ENCODE measurements at regions not wholly inside any gene's neighbourhood (a gene's known extent, or its start where the extent isn't known, plus 50 kb on each side); places are given as distances from the start of the nearest gene placed in this dataset.

- intact Hi-C loops (cut with DNase I; ENCODE audit: low total_unique reads): no loop called here
- DNase-seq: no peak
- no peak overlapping the region for H3K27ac ChIP-seq
- H3K9me3 ChIP-seq: peaks cover 0 to 17% (median 8%) of the 10 kb centered on the region in 4 donors
- WGBS, 5 donors: 44 to 52% (median 48%) methylated on average over 2 of the region's 2 CpGs
- H3K4me3 ChIP-seq: no peak overlapping the region
- H3K4me1 ChIP-seq: no peaks in the 10 kb centered on the region
- H3K36me3 ChIP-seq: no peaks in the 10 kb centered on the region
- TF ChIP-seq EP300 (IDR thresholded peaks at IDR 0.05): no peak
- no peak for TF ChIP-seq POLR2A (IDR thresholded peaks at IDR 0.05)
- no peak for TF ChIP-seq CTCF (IDR thresholded peaks at IDR 0.05)
- TF ChIP-seq POLR2AphosphoS5 (IDR thresholded peaks at IDR 0.05): no peak
- H3K27me3 ChIP-seq: no peaks in the 10 kb centered on the region
Observed at GRCh38 chr13:84400706-84401105, 518.4 kb upstream of the SLITRK1 start.

- no peaks in the 10 kb centered on the region for H3K27me3 ChIP-seq
- DNase-seq: no peak
- H3K9me3 ChIP-seq: peaks cover 0 to 20% (median 10%) of the 10 kb centered on the region in 4 donors
- TF ChIP-seq CTCF (IDR thresholded peaks at IDR 0.05) (no peak), EP300 (IDR thresholded peaks at IDR 0.05) (no peak), POLR2AphosphoS5 (IDR thresholded peaks at IDR 0.05) (no peak), POLR2A (IDR thresholded peaks at IDR 0.05) (no peak)
- intact Hi-C loops (cut with DNase I; ENCODE audit: low total_unique reads): no loop called here
- 67 to 80% (median 76%) methylated on average over 7 of the region's 7 CpGs for WGBS, 5 donors
- no peaks in the 10 kb centered on the region for H3K4me1 ChIP-seq
- H3K4me3 ChIP-seq: no peak overlapping the region
- no peak overlapping the region for H3K27ac ChIP-seq
- no peaks in the 10 kb centered on the region for H3K36me3 ChIP-seq
Observed at GRCh38 chr13:84399320-84400085, 517.2 kb upstream of the SLITRK1 start.

GRCh38 chr13:84393981-84394625 is 511.8 kb upstream of the SLITRK1 start:
- Histone ChIP-seq H3K27me3 (no peaks in the 10 kb centered on the region), H3K4me1 (no peaks in the 10 kb centered on the region), H3K4me3 (no peak overlapping the region), H3K27ac (no peak overlapping the region), H3K36me3 (no peaks in the 10 kb centered on the region), H3K9me3 (peaks cover 0 to 48% (median 18%) of the 10 kb centered on the region in 4 donors)
- intact Hi-C loops (cut with DNase I; ENCODE audit: low total_unique reads): no loop called here
- TF ChIP-seq POLR2A (IDR thresholded peaks at IDR 0.05) (no peak), EP300 (IDR thresholded peaks at IDR 0.05) (no peak), POLR2AphosphoS5 (IDR thresholded peaks at IDR 0.05) (no peak), CTCF (IDR thresholded peaks at IDR 0.05) (no peak)
- DNase-seq: no peak
- 67 to 77% (median 72%) methylated on average over 4 of the region's 4 CpGs for WGBS, 5 donors

GRCh38 chr13:84380866-84381265 is 498.6 kb upstream of the SLITRK1 start:
- 45 to 62% (median 58%) methylated on average over 3 of the region's 3 CpGs for WGBS, 5 donors
- no peak for TF ChIP-seq POLR2A (IDR thresholded peaks at IDR 0.05)
- no peak for TF ChIP-seq CTCF (IDR thresholded peaks at IDR 0.05)
- no peak for TF ChIP-seq POLR2AphosphoS5 (IDR thresholded peaks at IDR 0.05)
- TF ChIP-seq EP300 (IDR thresholded peaks at IDR 0.05): no peak
- Histone ChIP-seq H3K27me3 (no peaks in the 10 kb centered on the region), H3K36me3 (no peaks in the 10 kb centered on the region), H3K9me3 (peaks cover 0 to 19% (median 11%) of the 10 kb centered on the region in 4 donors), H3K27ac (no peak overlapping the region), H3K4me1 (no peaks in the 10 kb centered on the region), H3K4me3 (no peak overlapping the region)
- no peak for DNase-seq
- intact Hi-C loops (cut with DNase I; ENCODE audit: low total_unique reads): no loop called here

Measured in stomach (tissue), 8 donors.